Caco-2 (cell line): ENCODE measurements at regions not wholly inside any gene's neighbourhood (a gene's known extent, or its start where the extent isn't known, plus 50 kb on each side); places are given as distances from the start of the nearest gene placed in this dataset.
"Not testable (repeated sequence)": the region's sequence is repeated elsewhere in the genome, so short reads cannot be mapped to it uniquely, and the experiment has no call there.

Source experiments
- BruUV-seq: library from RNA; stranded (reverse); fragments of 400-500 nt; replicated peaks from 2 replicates; lab custom pipeline; 2021; lab: Mats Ljungman, UMichigan
- CTCF ChIA-PET: fragments of 300-600 bp; sonication (Branson Sonifier 250); formaldehyde crosslinking; loops from one replicate; lab custom pipeline; 2022; ENCODE audit warnings: antibody characterized with exemption; lab: Charles Lee
- POLR2A ChIA-PET: fragments of 300-600 bp; sonication (Branson Sonifier 250); formaldehyde crosslinking; loops from one replicate; lab custom pipeline; 2022; ENCODE audit warnings: antibody characterized with exemption; lab: Charles Lee
- DNase-seq, 2 experiments: peaks; one replicate each; pipeline versions ENCODE4 v3.0.0 to v3.0.0-alpha.2; 2020 to 2022
- H3K27me3 ChIP-seq: replicated peaks from 2 replicates; pipeline ENCODE4 v1.6.0; 2011; ENCODE audit warnings: low read length; ENCODE audit not compliant: control insufficient read depth, insufficient read depth
- H3K36me3 ChIP-seq: 2 replicates; pipeline ENCODE4 v1.5.1; 2011; ENCODE audit warnings: low read length; ENCODE audit not compliant: control insufficient read depth, insufficient read depth
- H3K4me1 ChIP-seq: fragments of 250-450 bp; sonication (Bioruptor Pico); 2 replicates; pipeline ENCODE4 v1.5.1; 2020; ENCODE audit warnings: mild to moderate bottlenecking
- H3K4me3 ChIP-seq: 2 replicates; pipeline ENCODE4 v1.5.1; 2011; ENCODE audit warnings: low read depth, mild to moderate bottlenecking, control low read depth, low read length
- H3K9me3 ChIP-seq: fragments of 250-450 bp; sonication (Bioruptor Pico); 2 replicates; pipeline ENCODE4 v1.5.1; 2020; ENCODE audit warnings: mild to moderate bottlenecking, moderate library complexity
- H3K27ac Mint-ChIP-seq: one replicate; pipeline ENCODE4 v1.8.0; 2022; ENCODE audit warnings: mixed read lengths; ENCODE audit not compliant: unreplicated experiment
- H3K27me3 Mint-ChIP-seq: one replicate; pipeline ENCODE4 v1.8.0; 2022; ENCODE audit warnings: mixed read lengths; ENCODE audit not compliant: insufficient read depth, unreplicated experiment
- H3K36me3 Mint-ChIP-seq: one replicate; pipeline ENCODE4 v1.8.0; 2022; ENCODE audit warnings: mild to moderate bottlenecking, mixed read lengths; ENCODE audit not compliant: insufficient read depth, unreplicated experiment
- H3K4me1 Mint-ChIP-seq: one replicate; pipeline ENCODE4 v1.8.0; 2022; ENCODE audit warnings: low read depth, mixed read lengths; ENCODE audit not compliant: unreplicated experiment
- H3K4me3 Mint-ChIP-seq: one replicate; pipeline ENCODE4 v1.8.0; 2022; ENCODE audit warnings: mild to moderate bottlenecking, moderate library complexity, mixed read lengths; ENCODE audit not compliant: unreplicated experiment
- H3K9me3 Mint-ChIP-seq: one replicate; pipeline ENCODE4 v1.8.0; 2022; ENCODE audit warnings: mixed read lengths; ENCODE audit not compliant: unreplicated experiment
- intact Hi-C: fragments of 100-400 bp; cut with micrococcal nuclease; formaldehyde crosslinking; loops from one replicate; pipeline ENCODE4 v1.10.0; 2022; ENCODE audit not compliant: unreplicated experiment
- TF ChIP-seq, protein P1 (sequence below), 2 experiments: fragments of 200-600 bp in 1 of 2; IDR thresholded peaks; 1 replicate in 1 of 2; 2 replicates in 1 of 2; pipeline versions ENCODE4 v1.5.1 to v1.8.0; 2011 to 2022; ENCODE audit warnings: antibody characterized with exemption in 1 of 2, control low read depth in 1 of 2, inconsistent platforms in 1 of 2, low read depth in 1 of 2, low read length in 1 of 2, mild to moderate bottlenecking in 1 of 2, moderate library complexity in 1 of 2; ENCODE audit not compliant: insufficient read depth in 1 of 2, severe bottlenecking in 1 of 2, unreplicated experiment in 1 of 2

DNA sequence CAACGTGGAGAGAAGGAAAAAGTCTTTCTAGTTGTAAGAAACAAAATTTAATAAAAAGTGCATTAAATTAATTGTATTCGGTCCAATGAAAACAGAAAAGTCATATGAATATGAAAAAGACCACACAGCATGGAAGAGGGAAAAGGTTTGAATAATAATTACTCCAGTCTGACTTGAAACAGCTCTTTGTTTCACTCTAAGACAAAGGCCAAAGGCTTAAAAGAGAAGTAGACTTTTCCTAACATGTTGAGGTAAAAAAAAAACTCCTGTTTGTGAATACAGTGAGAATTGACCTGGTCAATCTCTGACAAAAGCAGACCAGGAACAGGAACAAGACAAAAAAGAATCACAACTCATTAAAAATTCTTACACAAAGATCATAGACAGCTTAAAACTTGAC is 429.8 kb downstream of the TOX3 start:
- no peak overlapping the region for H3K4me3 ChIP-seq
- POLR2A ChIA-PET = no interaction called here
- CTCF ChIA-PET = no interaction called here
- BruUV-seq = no TSS peak
- no peaks in the 10 kb centered on the region for H3K36me3 ChIP-seq
- Mint-ChIP-seq H3K4me3 (no peak overlapping the region), H3K27ac (no peak overlapping the region), H3K36me3 (no peaks in the 10 kb centered on the region), H3K27me3 (no peaks in the 10 kb centered on the region), H3K9me3 (peaks cover 30% of the 10 kb centered on the region), H3K4me1 (no peaks in the 10 kb centered on the region)
- no peaks in the 10 kb centered on the region for H3K4me1 ChIP-seq
- H3K27me3 ChIP-seq = no peaks in the 10 kb centered on the region
- TF ChIP-seq, protein P1, sequence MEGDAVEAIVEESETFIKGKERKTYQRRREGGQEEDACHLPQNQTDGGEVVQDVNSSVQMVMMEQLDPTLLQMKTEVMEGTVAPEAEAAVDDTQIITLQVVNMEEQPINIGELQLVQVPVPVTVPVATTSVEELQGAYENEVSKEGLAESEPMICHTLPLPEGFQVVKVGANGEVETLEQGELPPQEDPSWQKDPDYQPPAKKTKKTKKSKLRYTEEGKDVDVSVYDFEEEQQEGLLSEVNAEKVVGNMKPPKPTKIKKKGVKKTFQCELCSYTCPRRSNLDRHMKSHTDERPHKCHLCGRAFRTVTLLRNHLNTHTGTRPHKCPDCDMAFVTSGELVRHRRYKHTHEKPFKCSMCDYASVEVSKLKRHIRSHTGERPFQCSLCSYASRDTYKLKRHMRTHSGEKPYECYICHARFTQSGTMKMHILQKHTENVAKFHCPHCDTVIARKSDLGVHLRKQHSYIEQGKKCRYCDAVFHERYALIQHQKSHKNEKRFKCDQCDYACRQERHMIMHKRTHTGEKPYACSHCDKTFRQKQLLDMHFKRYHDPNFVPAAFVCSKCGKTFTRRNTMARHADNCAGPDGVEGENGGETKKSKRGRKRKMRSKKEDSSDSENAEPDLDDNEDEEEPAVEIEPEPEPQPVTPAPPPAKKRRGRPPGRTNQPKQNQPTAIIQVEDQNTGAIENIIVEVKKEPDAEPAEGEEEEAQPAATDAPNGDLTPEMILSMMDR (IDR thresholded peaks at IDR 0.05; ENCODE audit: insufficient read depth in 1 of 2, low read depth in 1 of 2, low read length in 1 of 2, severe bottlenecking in 1 of 2, unreplicated experiment in 1 of 2) = no peak
- intact Hi-C loops = no loop called here
- DNase-seq = no peak
- peaks cover 9% of the 10 kb centered on the region for H3K9me3 ChIP-seq

DNA sequence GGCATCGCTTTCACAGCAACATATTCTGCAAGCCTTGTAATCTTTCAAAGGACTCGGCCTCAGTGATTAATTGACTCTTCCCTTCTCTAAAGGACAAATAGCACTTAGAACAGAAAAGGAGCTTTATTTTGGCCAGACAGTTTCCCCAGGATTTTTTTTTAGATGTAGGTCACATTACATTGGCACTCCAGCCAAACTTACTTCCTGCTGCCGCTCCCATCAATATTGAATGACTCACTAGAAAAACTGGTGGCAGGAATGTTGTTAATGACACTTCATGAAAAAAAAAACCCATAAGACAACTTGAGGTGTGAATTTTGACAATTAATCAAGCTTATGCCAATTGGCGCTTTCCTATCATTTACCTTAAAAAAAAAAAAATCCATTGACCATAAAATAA is 432.6 kb downstream of the TOX3 start:
- TF ChIP-seq, protein P1 (IDR thresholded peaks at IDR 0.05; ENCODE audit: insufficient read depth in 1 of 2, low read depth in 1 of 2, low read length in 1 of 2, severe bottlenecking in 1 of 2, unreplicated experiment in 1 of 2) = no peak
- intact Hi-C loops = no loop called here
- H3K4me3 Mint-ChIP-seq = no peak overlapping the region
- no TSS peak for BruUV-seq
- Histone ChIP-seq H3K4me3 (no peak overlapping the region), H3K36me3 (no peaks in the 10 kb centered on the region), H3K27me3 (no peaks in the 10 kb centered on the region), H3K4me1 (no peaks in the 10 kb centered on the region), H3K9me3 (no peaks in the 10 kb centered on the region; the same call in none of the 2 replicates)
- H3K36me3 Mint-ChIP-seq = no peaks in the 10 kb centered on the region
- CTCF ChIA-PET = no interaction called here
- POLR2A ChIA-PET = no interaction called here
- H3K4me1 Mint-ChIP-seq = no peaks in the 10 kb centered on the region
- H3K27me3 Mint-ChIP-seq = no peaks in the 10 kb centered on the region
- DNase-seq = no peak
- no peak overlapping the region for H3K27ac Mint-ChIP-seq
- H3K9me3 Mint-ChIP-seq = peaks cover 6% of the 10 kb centered on the region

DNA sequence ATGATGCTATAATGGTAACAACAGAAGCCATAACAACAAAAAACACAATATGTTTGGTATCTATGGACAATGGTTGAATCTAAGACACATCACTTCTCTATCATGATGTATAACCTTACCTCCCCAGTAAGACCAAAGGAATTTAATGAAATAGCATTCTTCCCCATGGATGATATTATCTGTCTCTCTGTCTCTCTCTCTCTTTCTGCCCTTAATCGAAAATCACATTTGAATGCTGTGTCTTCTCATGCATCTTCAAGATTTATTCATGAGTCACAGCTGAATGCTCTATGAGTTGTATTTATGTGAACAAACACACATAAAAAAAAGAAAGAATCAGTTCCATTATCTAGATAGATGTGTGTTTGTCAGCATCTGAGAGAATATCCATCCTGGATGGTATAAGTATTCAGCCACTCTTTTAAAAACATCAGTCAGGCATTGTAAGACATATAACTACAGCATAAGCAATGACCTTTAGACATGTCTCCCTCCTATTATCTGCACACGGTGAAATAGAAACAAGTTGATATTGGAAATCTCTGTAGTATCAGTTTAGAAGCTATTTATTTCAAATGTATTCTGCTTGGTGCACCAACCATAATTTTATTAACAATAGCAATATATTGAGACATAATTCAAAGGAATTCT is 433.3 kb downstream of the TOX3 start:
- H3K27me3 ChIP-seq = no peaks in the 10 kb centered on the region
- Mint-ChIP-seq H3K4me1 (no peaks in the 10 kb centered on the region), H3K36me3 (no peaks in the 10 kb centered on the region), H3K4me3 (no peak overlapping the region), H3K27me3 (no peaks in the 10 kb centered on the region), H3K27ac (no peak overlapping the region), H3K9me3 (no peaks in the 10 kb centered on the region)
- BruUV-seq = no TSS peak
- DNase-seq = no peak
- no peaks in the 10 kb centered on the region for H3K36me3 ChIP-seq
- TF ChIP-seq, protein P1 (IDR thresholded peaks at IDR 0.05; ENCODE audit: insufficient read depth in 1 of 2, low read depth in 1 of 2, low read length in 1 of 2, severe bottlenecking in 1 of 2, unreplicated experiment in 1 of 2) = no peak
- no peaks in the 10 kb centered on the region; the same call in 1 of the 2 replicates for H3K9me3 ChIP-seq
- no peak overlapping the region for H3K4me3 ChIP-seq
- ChIA-PET CTCF (no interaction called here), POLR2A (no interaction called here)
- no peaks in the 10 kb centered on the region for H3K4me1 ChIP-seq
- intact Hi-C loops = no loop called here

DNA sequence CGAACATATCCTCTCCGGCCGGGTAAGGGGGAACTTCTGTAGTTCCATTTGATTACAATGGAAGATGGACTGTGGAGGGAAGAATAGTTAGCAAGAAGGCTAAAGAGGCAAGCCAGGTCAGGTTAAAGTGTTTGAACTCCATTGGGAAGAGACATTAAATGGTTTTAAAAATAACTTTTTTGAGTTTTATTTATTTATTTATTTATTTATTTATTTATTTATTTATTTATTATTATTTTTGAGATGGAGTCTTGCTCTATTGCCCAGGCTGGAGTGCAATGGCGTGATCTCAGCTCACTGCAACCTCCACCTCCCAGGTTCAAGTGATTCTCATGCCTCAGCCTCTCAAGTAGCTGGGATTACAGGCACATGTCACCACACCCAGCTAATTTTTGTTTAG is 441.9 kb downstream of the TOX3 start:
- H3K27ac Mint-ChIP-seq, H3K9me3 ChIP-seq, H3K36me3 Mint-ChIP-seq, H3K9me3 Mint-ChIP-seq, H3K4me1 Mint-ChIP-seq, DNase-seq, H3K36me3 ChIP-seq, H3K27me3 Mint-ChIP-seq, POLR2A ChIA-PET, CTCF ChIA-PET, intact Hi-C loops, H3K4me1 ChIP-seq, BruUV-seq, H3K4me3 Mint-ChIP-seq, H3K27me3 ChIP-seq, H3K4me3 ChIP-seq: not testable (repeated sequence)
